ENCODE measurements at regions not wholly inside any gene's neighbourhood (a gene's known extent, or its start where the extent isn't known, plus 50 kb on each side); places are given as distances from the start of the nearest gene placed in this dataset.
A peak's percentile ranks its signal among the peaks of the same experiment; 100 is the strongest.

DNA sequence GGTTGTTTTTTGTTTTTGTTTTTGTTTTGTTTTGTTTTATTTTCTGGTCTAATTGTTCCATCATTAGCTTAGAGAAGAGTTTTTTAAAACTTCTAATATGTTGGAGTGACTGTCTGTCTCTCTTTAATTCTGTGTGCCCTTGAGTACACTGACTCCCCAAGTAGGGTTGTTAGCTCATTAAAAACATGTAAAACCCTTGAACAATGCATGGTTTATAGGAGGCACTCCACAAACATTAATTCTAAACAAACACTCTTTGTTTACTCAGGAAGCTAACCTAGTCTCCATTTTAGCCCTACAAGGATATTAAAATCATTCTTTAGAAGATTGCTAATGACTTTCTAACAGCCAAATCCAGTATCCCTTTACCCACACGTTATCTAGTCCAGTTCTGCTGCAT, 100.5 kb downstream of the CGGBP1 start:
- POLR2A ChIA-PET = no interaction called here
- Histone ChIP-seq H3K4me3 (ENCODE audit: low read depth, low read length) (no peak overlapping the region), H3K36me3 (ENCODE audit: control insufficient read depth in 2 of 2, insufficient read depth in 1 of 2, low read length in 2 of 2) (no peaks in the 10 kb centered on the region), H3K9me3 (ENCODE audit: control insufficient read depth, insufficient read depth, low read depth, low read length) (no peaks in the 10 kb centered on the region), H3K27ac (ENCODE audit: extremely low read depth, low read depth, low read length) (no peak overlapping the region), H3K4me1 (ENCODE audit: control insufficient read depth, insufficient read depth, low read length) (no peaks in the 10 kb centered on the region)
- TF ChIP-seq ZNF335 (tag by site-specific recombination; conservative IDR thresholded peaks at IDR 0.05) (no peak), WT1 (tag by site-specific recombination; IDR thresholded peaks at IDR 0.05) (peak; percentile 67)
- CTCF ChIA-PET = no interaction called here

DNA sequence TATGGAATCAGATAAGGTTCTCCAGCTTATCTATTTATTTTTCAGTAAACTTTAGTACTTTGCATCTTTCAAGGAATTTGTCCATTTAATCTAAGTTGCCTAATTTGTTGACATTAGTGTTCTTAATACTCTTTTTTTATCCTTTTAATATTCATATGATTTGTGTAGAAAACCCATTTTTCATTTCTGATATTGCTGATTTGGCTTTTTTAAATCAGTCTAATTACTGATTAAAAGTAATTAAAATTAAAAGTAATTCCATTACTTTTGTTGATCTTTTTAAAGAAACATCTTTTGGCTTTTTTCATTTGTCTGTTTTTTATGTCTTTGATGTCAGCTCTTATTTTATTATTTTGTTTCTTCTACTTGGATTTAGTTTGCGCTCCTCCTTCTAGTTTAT, 101.2 kb downstream of the CGGBP1 start:
- H3K4me3 ChIP-seq (ENCODE audit: low read depth, low read length) = no peak overlapping the region
- POLR2A ChIA-PET = no interaction called here
- no peaks in the 10 kb centered on the region for H3K4me1 ChIP-seq (ENCODE audit: control insufficient read depth, insufficient read depth, low read length)
- TF ChIP-seq, protein P1, sequence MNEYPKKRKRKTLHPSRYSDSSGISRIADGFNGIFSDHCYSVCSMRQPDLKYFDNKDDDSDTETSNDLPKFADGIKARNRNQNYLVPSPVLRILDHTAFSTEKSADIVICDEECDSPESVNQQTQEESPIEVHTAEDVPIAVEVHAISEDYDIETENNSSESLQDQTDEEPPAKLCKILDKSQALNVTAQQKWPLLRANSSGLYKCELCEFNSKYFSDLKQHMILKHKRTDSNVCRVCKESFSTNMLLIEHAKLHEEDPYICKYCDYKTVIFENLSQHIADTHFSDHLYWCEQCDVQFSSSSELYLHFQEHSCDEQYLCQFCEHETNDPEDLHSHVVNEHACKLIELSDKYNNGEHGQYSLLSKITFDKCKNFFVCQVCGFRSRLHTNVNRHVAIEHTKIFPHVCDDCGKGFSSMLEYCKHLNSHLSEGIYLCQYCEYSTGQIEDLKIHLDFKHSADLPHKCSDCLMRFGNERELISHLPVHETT (tag by site-specific recombination; IDR thresholded peaks at IDR 0.05) = no peak
- no peak for TF ChIP-seq RBAK (tag by site-specific recombination; IDR thresholded peaks at IDR 0.05)
- TF ChIP-seq MYNN (tag by site-specific recombination; IDR thresholded peaks at IDR 0.05; ENCODE audit: borderline replicate concordance) = no peak
- CTCF ChIA-PET = no interaction called here
- no peaks in the 10 kb centered on the region for H3K9me3 ChIP-seq (ENCODE audit: control insufficient read depth, insufficient read depth, low read depth, low read length)
- H3K36me3 ChIP-seq (ENCODE audit: control insufficient read depth in 2 of 2, insufficient read depth in 1 of 2, low read length in 2 of 2) = no peaks in the 10 kb centered on the region
- H3K27ac ChIP-seq (ENCODE audit: extremely low read depth, low read depth, low read length) = no peak overlapping the region

DNA sequence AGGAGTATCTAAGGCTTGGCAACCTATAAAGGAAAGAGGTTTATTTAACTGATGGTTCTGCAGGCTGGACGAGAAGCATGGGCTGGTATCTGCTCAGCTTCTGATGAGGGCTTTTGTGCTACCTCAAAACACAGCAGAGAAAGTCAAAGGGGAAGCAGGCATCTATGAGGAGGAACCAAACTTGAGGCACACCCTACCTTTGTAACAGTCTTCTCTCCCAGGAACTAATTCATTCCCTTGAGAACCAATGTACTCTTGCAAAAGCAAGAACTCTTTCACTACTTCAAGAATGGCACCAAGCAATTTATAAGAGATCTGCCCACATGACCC, 109.0 kb downstream of the CGGBP1 start:
- no peaks in the 10 kb centered on the region for H3K36me3 ChIP-seq (ENCODE audit: control insufficient read depth in 2 of 2, insufficient read depth in 1 of 2, low read length in 2 of 2)

More for the DNA sequence above, 109.0 kb downstream of the CGGBP1 start:
- no peak overlapping the region for H3K27ac ChIP-seq (ENCODE audit: extremely low read depth, low read depth, low read length)
- ChIA-PET CTCF (no interaction called here), POLR2A (no interaction called here)
- H3K4me1 ChIP-seq (ENCODE audit: control insufficient read depth, insufficient read depth, low read length) = no peaks in the 10 kb centered on the region
- no peaks in the 10 kb centered on the region for H3K9me3 ChIP-seq (ENCODE audit: control insufficient read depth, insufficient read depth, low read depth, low read length)
- no peak overlapping the region for H3K4me3 ChIP-seq (ENCODE audit: low read depth, low read length)
- TF ChIP-seq ZNF610 (tag by site-specific recombination; IDR thresholded peaks at IDR 0.05; ENCODE audit: borderline replicate concordance) (no peak), ZNF785 (tag by site-specific recombination; IDR thresholded peaks at IDR 0.05) (no peak), ZNF792 (tag by site-specific recombination; IDR thresholded peaks at IDR 0.05) (no peak), ZNF350 (tag by site-specific recombination; IDR thresholded peaks at IDR 0.05) (no peak), ZNF623 (tag by site-specific recombination; IDR thresholded peaks at IDR 0.05) (no peak), ZNF416 (tag by site-specific recombination; IDR thresholded peaks at IDR 0.05) (no peak), ZNF169 (tag by site-specific recombination; IDR thresholded peaks at IDR 0.05) (no peak), ZNF266 (tag by site-specific recombination; IDR thresholded peaks at IDR 0.05; ENCODE audit: low read depth) (no peak), KLF16 (tag by site-specific recombination; IDR thresholded peaks at IDR 0.05) (no peak), ZNF791 (tag by site-specific recombination; IDR thresholded peaks at IDR 0.05) (no peak), ZNF2 (tag by site-specific recombination; IDR thresholded peaks at IDR 0.05) (no peak), ZNF324 (tag by site-specific recombination; IDR thresholded peaks at IDR 0.05) (no peak), ZNF654 (tag by site-specific recombination; IDR thresholded peaks at IDR 0.05; ENCODE audit: low read depth) (no peak), ZNF549 (tag by site-specific recombination; IDR thresholded peaks at IDR 0.05) (no peak)
- TF ChIP-seq, protein P2, sequence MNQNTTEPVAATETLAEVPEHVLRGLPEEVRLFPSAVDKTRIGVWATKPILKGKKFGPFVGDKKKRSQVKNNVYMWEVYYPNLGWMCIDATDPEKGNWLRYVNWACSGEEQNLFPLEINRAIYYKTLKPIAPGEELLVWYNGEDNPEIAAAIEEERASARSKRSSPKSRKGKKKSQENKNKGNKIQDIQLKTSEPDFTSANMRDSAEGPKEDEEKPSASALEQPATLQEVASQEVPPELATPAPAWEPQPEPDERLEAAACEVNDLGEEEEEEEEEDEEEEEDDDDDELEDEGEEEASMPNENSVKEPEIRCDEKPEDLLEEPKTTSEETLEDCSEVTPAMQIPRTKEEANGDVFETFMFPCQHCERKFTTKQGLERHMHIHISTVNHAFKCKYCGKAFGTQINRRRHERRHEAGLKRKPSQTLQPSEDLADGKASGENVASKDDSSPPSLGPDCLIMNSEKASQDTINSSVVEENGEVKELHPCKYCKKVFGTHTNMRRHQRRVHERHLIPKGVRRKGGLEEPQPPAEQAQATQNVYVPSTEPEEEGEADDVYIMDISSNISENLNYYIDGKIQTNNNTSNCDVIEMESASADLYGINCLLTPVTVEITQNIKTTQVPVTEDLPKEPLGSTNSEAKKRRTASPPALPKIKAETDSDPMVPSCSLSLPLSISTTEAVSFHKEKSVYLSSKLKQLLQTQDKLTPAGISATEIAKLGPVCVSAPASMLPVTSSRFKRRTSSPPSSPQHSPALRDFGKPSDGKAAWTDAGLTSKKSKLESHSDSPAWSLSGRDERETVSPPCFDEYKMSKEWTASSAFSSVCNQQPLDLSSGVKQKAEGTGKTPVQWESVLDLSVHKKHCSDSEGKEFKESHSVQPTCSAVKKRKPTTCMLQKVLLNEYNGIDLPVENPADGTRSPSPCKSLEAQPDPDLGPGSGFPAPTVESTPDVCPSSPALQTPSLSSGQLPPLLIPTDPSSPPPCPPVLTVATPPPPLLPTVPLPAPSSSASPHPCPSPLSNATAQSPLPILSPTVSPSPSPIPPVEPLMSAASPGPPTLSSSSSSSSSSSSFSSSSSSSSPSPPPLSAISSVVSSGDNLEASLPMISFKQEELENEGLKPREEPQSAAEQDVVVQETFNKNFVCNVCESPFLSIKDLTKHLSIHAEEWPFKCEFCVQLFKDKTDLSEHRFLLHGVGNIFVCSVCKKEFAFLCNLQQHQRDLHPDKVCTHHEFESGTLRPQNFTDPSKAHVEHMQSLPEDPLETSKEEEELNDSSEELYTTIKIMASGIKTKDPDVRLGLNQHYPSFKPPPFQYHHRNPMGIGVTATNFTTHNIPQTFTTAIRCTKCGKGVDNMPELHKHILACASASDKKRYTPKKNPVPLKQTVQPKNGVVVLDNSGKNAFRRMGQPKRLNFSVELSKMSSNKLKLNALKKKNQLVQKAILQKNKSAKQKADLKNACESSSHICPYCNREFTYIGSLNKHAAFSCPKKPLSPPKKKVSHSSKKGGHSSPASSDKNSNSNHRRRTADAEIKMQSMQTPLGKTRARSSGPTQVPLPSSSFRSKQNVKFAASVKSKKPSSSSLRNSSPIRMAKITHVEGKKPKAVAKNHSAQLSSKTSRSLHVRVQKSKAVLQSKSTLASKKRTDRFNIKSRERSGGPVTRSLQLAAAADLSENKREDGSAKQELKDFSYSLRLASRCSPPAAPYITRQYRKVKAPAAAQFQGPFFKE (tag by site-specific recombination; IDR thresholded peaks at IDR 0.05; ENCODE audit: borderline replicate concordance) = no peak
- TF ChIP-seq, protein P3, sequence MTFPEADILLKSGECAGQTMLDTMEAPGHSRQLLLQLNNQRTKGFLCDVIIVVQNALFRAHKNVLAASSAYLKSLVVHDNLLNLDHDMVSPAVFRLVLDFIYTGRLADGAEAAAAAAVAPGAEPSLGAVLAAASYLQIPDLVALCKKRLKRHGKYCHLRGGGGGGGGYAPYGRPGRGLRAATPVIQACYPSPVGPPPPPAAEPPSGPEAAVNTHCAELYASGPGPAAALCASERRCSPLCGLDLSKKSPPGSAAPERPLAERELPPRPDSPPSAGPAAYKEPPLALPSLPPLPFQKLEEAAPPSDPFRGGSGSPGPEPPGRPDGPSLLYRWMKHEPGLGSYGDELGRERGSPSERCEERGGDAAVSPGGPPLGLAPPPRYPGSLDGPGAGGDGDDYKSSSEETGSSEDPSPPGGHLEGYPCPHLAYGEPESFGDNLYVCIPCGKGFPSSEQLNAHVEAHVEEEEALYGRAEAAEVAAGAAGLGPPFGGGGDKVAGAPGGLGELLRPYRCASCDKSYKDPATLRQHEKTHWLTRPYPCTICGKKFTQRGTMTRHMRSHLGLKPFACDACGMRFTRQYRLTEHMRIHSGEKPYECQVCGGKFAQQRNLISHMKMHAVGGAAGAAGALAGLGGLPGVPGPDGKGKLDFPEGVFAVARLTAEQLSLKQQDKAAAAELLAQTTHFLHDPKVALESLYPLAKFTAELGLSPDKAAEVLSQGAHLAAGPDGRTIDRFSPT (tag by site-specific recombination; IDR thresholded peaks at IDR 0.05) = no peak
- TF ChIP-seq, protein P4, sequence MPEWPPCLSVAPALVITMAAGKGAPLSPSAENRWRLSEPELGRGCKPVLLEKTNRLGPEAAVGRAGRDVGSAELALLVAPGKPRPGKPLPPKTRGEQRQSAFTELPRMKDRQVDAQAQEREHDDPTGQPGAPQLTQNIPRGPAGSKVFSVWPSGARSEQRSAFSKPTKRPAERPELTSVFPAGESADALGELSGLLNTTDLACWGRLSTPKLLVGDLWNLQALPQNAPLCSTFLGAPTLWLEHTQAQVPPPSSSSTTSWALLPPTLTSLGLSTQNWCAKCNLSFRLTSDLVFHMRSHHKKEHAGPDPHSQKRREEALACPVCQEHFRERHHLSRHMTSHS (tag by site-specific recombination; IDR thresholded peaks at IDR 0.05) = no peak
- TF ChIP-seq, protein P5, sequence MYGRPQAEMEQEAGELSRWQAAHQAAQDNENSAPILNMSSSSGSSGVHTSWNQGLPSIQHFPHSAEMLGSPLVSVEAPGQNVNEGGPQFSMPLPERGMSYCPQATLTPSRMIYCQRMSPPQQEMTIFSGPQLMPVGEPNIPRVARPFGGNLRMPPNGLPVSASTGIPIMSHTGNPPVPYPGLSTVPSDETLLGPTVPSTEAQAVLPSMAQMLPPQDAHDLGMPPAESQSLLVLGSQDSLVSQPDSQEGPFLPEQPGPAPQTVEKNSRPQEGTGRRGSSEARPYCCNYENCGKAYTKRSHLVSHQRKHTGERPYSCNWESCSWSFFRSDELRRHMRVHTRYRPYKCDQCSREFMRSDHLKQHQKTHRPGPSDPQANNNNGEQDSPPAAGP (tag by site-specific recombination; IDR thresholded peaks at IDR 0.05) = no peak

Data from HEK293 (cell line).